ENCODE measurements at regions not wholly inside any gene's neighbourhood (a gene's known extent, or its start where the extent isn't known, plus 50 kb on each side); places are given as distances from the start of the nearest gene placed in this dataset.
"Not testable (repeated sequence)": the region's sequence is repeated elsewhere in the genome, so short reads cannot be mapped to it uniquely, and the experiment has no call there.

GRCh38 chr4:117014236-117014635 lies 71.1 kb downstream of the TRAM1L1 start:
- FAIRE-seq, result no peak

GRCh38 chr4:117010671-117011070 lies 74.7 kb downstream of the TRAM1L1 start:
- no peak for FAIRE-seq

GRCh38 chr4:117001077-117001476 lies 84.3 kb downstream of the TRAM1L1 start:
- FAIRE-seq, result no peak

- FAIRE-seq, result no peak
These were observed 102.7 kb downstream of the TRAM1L1 start for GRCh38 chr4:116982656-116983055.

GRCh38 chr4:116980436-116980835 lies 104.9 kb downstream of the TRAM1L1 start:
- not testable (repeated sequence) for FAIRE-seq

- no peak for FAIRE-seq
These were observed 126.3 kb downstream of the TRAM1L1 start for GRCh38 chr4:116959045-116959444.

GRCh38 chr4:116953947-116954346 lies 131.4 kb downstream of the TRAM1L1 start:
- no peak for FAIRE-seq

- no peak for FAIRE-seq
These were observed 132.7 kb downstream of the TRAM1L1 start for GRCh38 chr4:116952530-116953136.

GRCh38 chr4:116949856-116950255 lies 135.5 kb downstream of the TRAM1L1 start:
- no peak for FAIRE-seq

GRCh38 chr4:116942315-116942714 lies 143.1 kb downstream of the TRAM1L1 start:
- FAIRE-seq, result no peak

- FAIRE-seq, result no peak
These were observed 155.0 kb downstream of the TRAM1L1 start for GRCh38 chr4:116930329-116930728.

GRCh38 chr4:116926631-116927295 lies 158.6 kb downstream of the TRAM1L1 start:
- FAIRE-seq, result no peak

- FAIRE-seq, result no peak
These were observed 159.4 kb downstream of the TRAM1L1 start for GRCh38 chr4:116925900-116926457.

- FAIRE-seq, result no peak
These were observed 162.0 kb downstream of the TRAM1L1 start for GRCh38 chr4:116923389-116923788.

GRCh38 chr4:116913451-116913850 lies 171.9 kb downstream of the TRAM1L1 start:
- FAIRE-seq, result no peak

GRCh38 chr4:116906758-116907157 lies 178.6 kb downstream of the TRAM1L1 start:
- FAIRE-seq, result no peak

- FAIRE-seq, result no peak
These were observed 185.8 kb downstream of the TRAM1L1 start for GRCh38 chr4:116899561-116899960.

GRCh38 chr4:116885579-116885978 lies 199.8 kb downstream of the TRAM1L1 start:
- no peak for FAIRE-seq

GRCh38 chr4:116882503-116882902 lies 202.9 kb downstream of the TRAM1L1 start:
- no peak for FAIRE-seq

- FAIRE-seq, result no peak
These were observed 204.3 kb downstream of the TRAM1L1 start for GRCh38 chr4:116881077-116881476.

- no peak for FAIRE-seq
These were observed 204.8 kb downstream of the TRAM1L1 start for GRCh38 chr4:116880625-116881024.

GRCh38 chr4:116878280-116878679 lies 207.1 kb downstream of the TRAM1L1 start:
- FAIRE-seq, result no peak

- FAIRE-seq, result no peak
These were observed 208.3 kb downstream of the TRAM1L1 start for GRCh38 chr4:116877069-116877468.

GRCh38 chr4:116872941-116873340 lies 212.4 kb downstream of the TRAM1L1 start:
- no peak for FAIRE-seq

GRCh38 chr4:116872308-116872707 lies 213.1 kb downstream of the TRAM1L1 start:
- no peak for FAIRE-seq

Measured in G401.6 (cell line).